B cell (primary cell): ENCODE measurements at regions not wholly inside any gene's neighbourhood (a gene's known extent, or its start where the extent isn't known, plus 50 kb on each side); places are given as distances from the start of the nearest gene placed in this dataset.
"Not testable (repeated sequence)": the region's sequence is repeated elsewhere in the genome, so short reads cannot be mapped to it uniquely, and the experiment has no call there.

Experiments
- CTCF ChIP-seq: fragments of 200-600 bp; IDR thresholded peaks from one replicate; pipeline ENCODE4 v1.8.0; 2022; ENCODE audit warnings: antibody characterized with exemption, mild to moderate bottlenecking
- EZH2 ChIP-seq: IDR thresholded peaks from 2 replicates; pipeline ENCODE4 v1.6.1; 2012; ENCODE audit warnings: borderline replicate concordance, low read depth, mild to moderate bottlenecking, moderate library complexity, low read length; ENCODE audit not compliant: insufficient read depth, poor library complexity, severe bottlenecking

GRCh38 chr20:29781891-29782290 lies 1475.6 kb upstream of the DEFB115 start:
- not testable (repeated sequence) for TF ChIP-seq CTCF, EZH2
